CD4-positive, alpha-beta T cell treated with Interleukin-6 for 4 hours (primary cell): ENCODE measurements at regions not wholly inside any gene's neighbourhood (a gene's known extent, or its start where the extent isn't known, plus 50 kb on each side); places are given as distances from the start of the nearest gene placed in this dataset.
"Not testable (repeated sequence)": the region's sequence is repeated elsewhere in the genome, so short reads cannot be mapped to it uniquely, and the experiment has no call there.

ENCODE experiments used
- DNase-seq: peaks from one replicate; pipeline ENCODE4 v3.0.0-alpha.2; 2020; ENCODE audit warnings: mixed read lengths

DNA sequence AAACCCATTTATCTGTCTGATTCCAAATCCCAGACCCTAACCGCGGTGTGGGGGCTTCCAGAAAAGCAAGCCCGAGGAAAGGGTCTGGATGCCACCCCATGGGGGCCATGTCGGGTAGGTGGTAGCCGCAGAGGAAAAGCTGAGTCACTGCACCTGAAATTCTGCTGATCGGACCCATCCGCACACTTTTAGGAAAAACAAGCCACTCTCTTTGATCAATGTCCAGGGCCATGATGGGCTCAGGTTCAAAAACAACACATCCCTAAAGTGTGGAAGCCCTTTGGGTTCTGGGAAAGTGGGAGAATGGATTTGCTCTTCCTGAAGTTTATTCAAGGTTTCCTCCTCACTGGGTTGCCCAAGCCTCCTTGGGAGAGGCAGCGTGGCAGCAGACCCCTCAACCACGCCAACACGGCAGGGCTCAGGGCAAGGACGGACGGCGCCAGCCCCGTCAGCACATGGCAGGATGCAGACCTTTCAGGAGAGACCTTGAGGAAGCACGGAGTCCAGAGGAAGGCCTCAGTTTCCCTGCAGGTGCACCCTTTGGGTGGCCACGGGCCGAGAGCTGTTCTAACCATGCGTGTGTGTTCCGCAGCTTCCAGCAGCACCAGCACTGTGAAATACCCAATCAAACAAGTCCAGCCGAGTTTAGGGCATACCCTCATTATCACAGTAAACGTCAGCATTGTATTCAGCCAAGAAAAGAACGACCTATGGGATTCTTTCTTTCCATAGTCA lies 367.0 kb downstream of the FOXL1 start:
- DNase-seq: no peak

- DNase-seq: no peak
Measured at GRCh38 chr16:86946396-86946795, 368.0 kb downstream of the FOXL1 start.

GRCh38 chr16:86946981-86947380 lies 368.6 kb downstream of the FOXL1 start:
- no peak for DNase-seq

- DNase-seq: no peak
Measured at GRCh38 chr16:86948046-86948445, 369.1 kb downstream of the C16orf95 start.

DNA sequence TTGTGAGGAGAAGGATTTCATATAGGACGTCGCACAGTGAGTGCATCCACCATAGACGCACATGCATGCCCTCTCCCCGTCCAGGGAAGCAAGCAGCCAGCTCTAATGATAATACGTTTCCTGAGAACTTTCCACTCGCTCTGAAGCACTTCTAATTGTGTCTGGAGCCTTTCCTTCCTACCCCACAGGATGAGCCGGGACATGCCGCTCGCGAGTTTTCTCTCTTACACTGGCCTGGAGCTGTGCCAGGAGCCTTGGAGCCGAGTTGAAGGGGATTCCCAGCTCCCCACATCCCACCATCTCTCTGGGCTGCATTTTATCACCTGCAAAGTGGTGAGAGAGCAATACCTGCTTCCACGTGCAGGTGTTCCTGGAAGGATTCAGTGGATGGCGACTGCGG lies 368.1 kb downstream of the C16orf95 start:
- no peak for DNase-seq

- DNase-seq: no peak
Measured at GRCh38 chr16:86949630-86950029, 367.6 kb downstream of the C16orf95 start.

DNA sequence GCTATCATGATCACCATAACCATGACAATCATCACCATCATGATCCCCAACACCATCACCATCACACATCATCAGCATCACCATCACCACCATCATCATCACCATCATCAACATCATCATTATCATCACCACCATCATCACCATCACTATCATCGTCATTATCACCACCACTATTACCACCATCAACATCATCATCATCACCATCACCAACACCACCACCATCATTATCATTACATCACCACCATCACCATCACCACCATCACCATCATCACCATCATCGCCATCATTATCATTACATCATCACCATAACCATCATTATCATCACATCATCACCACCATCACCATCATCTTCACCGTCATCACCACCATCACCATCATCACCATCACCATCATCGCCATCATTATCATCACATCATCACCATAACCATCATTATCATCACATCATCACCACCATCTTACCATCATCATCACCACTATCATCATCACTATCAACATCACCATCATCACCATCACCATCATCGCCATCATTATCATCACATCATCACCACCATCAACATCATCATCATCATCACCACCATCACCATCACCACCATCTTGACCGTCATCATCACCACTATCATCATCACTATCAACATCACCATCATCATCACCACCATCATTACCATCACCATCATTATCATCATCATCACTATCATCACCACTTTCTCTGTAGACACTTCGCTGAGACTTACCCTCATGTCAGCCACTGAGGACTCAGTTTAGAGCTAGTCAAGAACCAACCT lies 366.0 kb downstream of the C16orf95 start:
- DNase-seq: no peak

GRCh38 chr16:86951831-86952598 lies 365.2 kb downstream of the C16orf95 start:
- no peak for DNase-seq

- no peak for DNase-seq
Measured at GRCh38 chr16:86952769-86953168, 364.4 kb downstream of the C16orf95 start.

DNA sequence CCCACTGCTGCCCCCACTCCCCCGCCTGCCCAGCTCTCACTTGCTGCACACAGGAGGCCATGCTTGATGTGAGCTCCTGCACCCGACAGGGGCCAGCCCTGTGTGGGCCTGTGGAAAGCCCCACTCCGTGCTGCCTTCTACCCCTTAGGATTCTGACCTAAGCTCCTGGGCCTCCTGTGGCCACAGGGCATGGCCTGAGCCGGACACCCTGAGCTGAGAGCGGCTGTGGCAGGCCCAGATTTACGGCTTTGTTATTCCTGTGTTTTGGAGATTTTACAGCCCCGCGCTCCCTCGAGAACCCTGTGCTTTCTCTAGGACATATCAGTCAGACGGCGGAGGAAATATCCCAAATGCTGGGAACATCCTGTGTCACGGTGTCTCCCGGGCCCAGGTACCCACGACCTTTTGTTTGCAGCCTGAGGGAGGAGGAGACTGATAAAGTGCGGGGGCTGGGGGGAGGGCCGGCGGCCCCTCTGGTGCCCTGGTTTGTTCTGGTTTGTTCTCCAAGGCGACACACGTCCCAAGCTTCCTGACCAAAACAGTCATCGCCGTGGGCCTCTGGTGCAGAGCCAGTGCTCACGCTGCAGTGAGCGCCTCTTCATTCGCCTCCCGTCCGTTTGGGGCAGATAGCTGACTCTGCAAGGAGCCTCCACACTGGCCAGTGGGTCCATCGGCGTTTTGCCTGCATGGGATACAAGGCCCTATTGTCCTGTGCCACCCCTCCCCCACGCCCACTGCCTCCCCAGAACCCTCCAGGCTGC lies 363.4 kb downstream of the C16orf95 start:
- DNase-seq: no peak

- DNase-seq: no peak
Measured at GRCh38 chr16:86955136-86955855, 361.9 kb downstream of the C16orf95 start.

DNA sequence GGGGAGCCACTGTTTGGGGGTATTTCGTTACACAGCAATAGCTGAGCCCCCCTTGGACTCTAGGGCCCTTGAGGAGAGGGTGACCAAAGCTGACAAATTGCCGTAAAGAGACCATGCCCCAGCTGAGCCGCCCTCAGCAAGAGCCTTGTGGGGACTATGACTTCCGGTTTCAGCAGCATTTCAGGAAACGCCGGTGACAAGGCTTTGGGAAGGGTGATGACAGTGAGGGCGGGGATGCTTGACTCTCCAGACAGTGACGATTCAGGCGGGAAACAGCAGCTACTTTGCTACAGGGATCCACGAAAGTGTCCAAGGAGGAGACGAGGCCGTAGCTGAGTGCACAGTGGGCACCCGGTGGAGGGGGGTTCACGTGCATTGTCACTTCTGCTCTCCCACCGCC lies 360.8 kb downstream of the C16orf95 start:
- DNase-seq: no peak

GRCh38 chr16:86957662-86958198 lies 359.5 kb downstream of the C16orf95 start:
- DNase-seq: not testable (repeated sequence)

DNA sequence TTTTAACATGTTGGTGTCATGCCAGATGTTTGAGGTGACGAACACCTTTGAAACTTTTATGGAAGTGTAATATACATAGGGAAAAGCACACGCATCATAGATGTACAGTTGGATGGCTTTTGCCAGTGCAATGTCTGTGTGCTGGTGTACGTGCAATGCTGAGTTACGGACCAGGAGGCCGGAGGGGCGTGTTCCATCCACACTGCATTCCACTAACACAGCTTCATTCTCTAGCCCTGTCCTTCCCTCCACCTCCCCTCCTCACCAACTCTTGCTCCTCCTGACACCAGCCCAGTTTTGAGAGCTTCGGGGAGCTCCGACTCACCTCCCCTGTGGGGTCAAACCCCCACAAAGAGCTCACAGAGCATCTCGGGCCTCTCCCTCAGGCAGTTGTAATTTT lies 358.8 kb downstream of the C16orf95 start:
- DNase-seq: no peak

GRCh38 chr16:86959091-86959651 lies 358.0 kb downstream of the C16orf95 start:
- DNase-seq: no peak

GRCh38 chr16:86959729-86960128 lies 357.5 kb downstream of the C16orf95 start:
- no peak for DNase-seq

DNA sequence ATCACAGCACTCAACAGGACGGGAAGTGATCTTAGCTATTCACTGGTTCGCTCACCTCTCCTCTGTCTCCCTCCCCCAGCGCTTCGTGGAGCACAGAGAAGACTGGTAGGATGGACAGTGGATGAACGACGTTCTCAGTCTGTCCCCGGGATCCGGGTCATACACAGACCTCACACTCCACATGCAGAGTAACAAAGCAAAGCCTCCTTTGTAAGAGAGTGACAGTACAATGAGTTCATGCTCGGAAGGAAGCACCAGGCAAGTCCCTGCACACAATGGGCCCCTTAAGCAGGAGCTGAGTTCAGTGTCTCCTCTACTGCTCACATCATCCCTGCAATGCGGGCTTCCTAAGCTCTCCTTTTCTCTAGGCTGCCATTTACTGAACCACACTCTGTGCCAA lies 356.9 kb downstream of the C16orf95 start:
- no peak for DNase-seq

- DNase-seq: no peak
Measured at GRCh38 chr16:86961171-86961601, 356.0 kb downstream of the C16orf95 start.

- DNase-seq: no peak
Measured at GRCh38 chr16:86962259-86962658, 354.9 kb downstream of the C16orf95 start.

GRCh38 chr16:86962913-86963312 lies 354.3 kb downstream of the C16orf95 start:
- no peak for DNase-seq
